Vagina (tissue), 2 donors: ENCODE measurements at regions not wholly inside any gene's neighbourhood (a gene's known extent, or its start where the extent isn't known, plus 50 kb on each side); places are given as distances from the start of the nearest gene placed in this dataset.

Source experiments
- CTCF ChIP-seq, 3 experiments: fragments of 450-650 bp in 2 of 3; fragments of 200-600 bp in 1 of 3; sonication (generic) in 1 of 3; IDR thresholded peaks; one replicate each; pipeline ENCODE4 v1.5.1; 2017 to 2019; ENCODE audit warnings: antibody characterized with exemption in 3 of 3, mild to moderate bottlenecking in 2 of 3, moderate library complexity in 2 of 3
- POLR2A ChIP-seq, 2 donors: fragments of 450-650 bp; IDR thresholded peaks; one replicate each; pipeline ENCODE4 v1.6.1; 2017; ENCODE audit warnings: antibody characterized with exemption in 2 of 2, mild to moderate bottlenecking in 2 of 2, moderate library complexity in 2 of 2
- POLR2AphosphoS5 ChIP-seq, 2 donors: sonication (generic); formaldehyde crosslinking; IDR thresholded peaks; one replicate each; pipeline ENCODE4 v1.9.0; 2017; ENCODE audit warnings: antibody characterized with exemption in 2 of 2, mild to moderate bottlenecking in 2 of 2, low read depth in 1 of 2; ENCODE audit not compliant: insufficient read depth in 1 of 2

GRCh38 chr1:78369546-78369945, 121.2 kb upstream of the PTGFR start:
- TF ChIP-seq CTCF (IDR thresholded peaks at IDR 0.05) (no peak), POLR2AphosphoS5 (IDR thresholded peaks at IDR 0.05; ENCODE audit: insufficient read depth in 1 of 2, low read depth in 1 of 2) (no peak), POLR2A (IDR thresholded peaks at IDR 0.05) (no peak)
